CD4-positive, alpha-beta T cell treated with Interleukin-15 for 4 hours (primary cell): ENCODE measurements at regions not wholly inside any gene's neighbourhood (a gene's known extent, or its start where the extent isn't known, plus 50 kb on each side); places are given as distances from the start of the nearest gene placed in this dataset.
"Not testable (repeated sequence)": the region's sequence is repeated elsewhere in the genome, so short reads cannot be mapped to it uniquely, and the experiment has no call there.

ENCODE experiments used
- DNase-seq: peaks from one replicate; pipeline ENCODE4 v3.0.0-alpha.2; 2020; ENCODE audit warnings: low spot score

GRCh38 chr6:141248021-141248799 is 884.5 kb upstream of the GJE1 start:
- no peak for DNase-seq

- DNase-seq: no peak
These were observed 888.4 kb upstream of the GJE1 start for GRCh38 chr6:141244366-141244765.

- DNase-seq: no peak
These were observed 889.8 kb upstream of the GJE1 start for GRCh38 chr6:141242957-141243356.

GRCh38 chr6:141229296-141229695 is 903.4 kb upstream of the GJE1 start:
- no peak for DNase-seq

GRCh38 chr6:141218583-141218982 is 914.1 kb upstream of the GJE1 start:
- no peak for DNase-seq

GRCh38 chr6:141216726-141217125 is 916.0 kb upstream of the GJE1 start:
- DNase-seq: no peak

GRCh38 chr6:141212296-141212695 is 920.4 kb upstream of the GJE1 start:
- no peak for DNase-seq

- DNase-seq: no peak
These were observed 920.9 kb upstream of the GJE1 start for GRCh38 chr6:141211845-141212244.

- DNase-seq: no peak
These were observed 921.8 kb upstream of the GJE1 start for GRCh38 chr6:141210901-141211300.

- no peak for DNase-seq
These were observed 922.8 kb upstream of the GJE1 start for GRCh38 chr6:141209890-141210289.

- DNase-seq: no peak
These were observed 924.6 kb upstream of the GJE1 start for GRCh38 chr6:141208101-141208500.

GRCh38 chr6:141203902-141204575 is 928.7 kb upstream of the GJE1 start:
- no peak for DNase-seq

GRCh38 chr6:141202626-141203025 is 930.1 kb upstream of the GJE1 start:
- no peak for DNase-seq

GRCh38 chr6:141199074-141199473 is 933.7 kb upstream of the GJE1 start:
- no peak for DNase-seq

- no peak for DNase-seq
These were observed 937.4 kb upstream of the GJE1 start for GRCh38 chr6:141195251-141195832.

- DNase-seq: no peak
These were observed 949.4 kb upstream of the GJE1 start for GRCh38 chr6:141183368-141183767.

- DNase-seq: not testable (repeated sequence)
These were observed 957.3 kb upstream of the GJE1 start for GRCh38 chr6:141175458-141175857.

GRCh38 chr6:141174932-141175331 is 957.8 kb upstream of the GJE1 start:
- no peak for DNase-seq

- DNase-seq: no peak
These were observed 959.2 kb upstream of the GJE1 start for GRCh38 chr6:141173529-141173928.

GRCh38 chr6:141169419-141169818 is 963.3 kb upstream of the GJE1 start:
- no peak for DNase-seq

- DNase-seq: no peak
These were observed 964.8 kb upstream of the GJE1 start for GRCh38 chr6:141167945-141168344.

GRCh38 chr6:141165002-141165665 is 967.6 kb upstream of the GJE1 start:
- no peak for DNase-seq
